Common myeloid progenitor, CD34-positive (primary cell): ENCODE measurements at regions not wholly inside any gene's neighbourhood (a gene's known extent, or its start where the extent isn't known, plus 50 kb on each side); places are given as distances from the start of the nearest gene placed in this dataset.

Experiments used
- CTCF ChIA-PET: fragments of 350-600 bp; sonication (Branson Sonifier 250); formaldehyde crosslinking; loops from one replicate; lab custom pipeline; 2021; ENCODE audit warnings: antibody characterized with exemption; lab: Charles Lee
- POLR2A ChIA-PET: fragments of 350-600 bp; sonication (Branson Sonifier 250); formaldehyde crosslinking; loops from one replicate; lab custom pipeline; 2021; ENCODE audit warnings: antibody characterized with exemption; lab: Charles Lee
- DNase-seq, 3 donors: peaks; one replicate each; pipeline versions ENCODE4 v3.0.0 to v3.0.0-alpha.2; 2013
- H3K27ac ChIP-seq, 2 experiments: 1 replicate in 1 of 2; 2 replicates in 1 of 2; pipeline ENCODE4 v1.7.0; 2013; ENCODE audit warnings: inconsistent platforms in 2 of 2, low read length in 2 of 2, mild to moderate bottlenecking in 2 of 2, low read depth in 1 of 2, moderate library complexity in 1 of 2; ENCODE audit not compliant: severe bottlenecking in 2 of 2, insufficient read depth in 1 of 2, poor library complexity in 1 of 2
- H3K27me3 ChIP-seq, 5 experiments: replicated peaks in 2 of 5; 1 replicate in 3 of 5; 2 replicates in 2 of 5; pipeline versions ENCODE4 v1.6.1 to v1.7.0; 2013; ENCODE audit warnings: low read length in 4 of 5, mild to moderate bottlenecking in 2 of 5, moderate library complexity in 2 of 5, inconsistent platforms in 1 of 5; ENCODE audit not compliant: insufficient read depth in 5 of 5, control insufficient read depth in 4 of 5
- H3K36me3 ChIP-seq, 4 experiments: 1 replicate in 2 of 4; 2 replicates in 2 of 4; pipeline versions ENCODE4 v1.6.1 to v1.7.0; 2013; ENCODE audit warnings: low read length in 3 of 4, control low read depth in 1 of 4, mild to moderate bottlenecking in 1 of 4; ENCODE audit not compliant: control insufficient read depth in 4 of 4, insufficient read depth in 4 of 4
- H3K4me1 ChIP-seq, 4 experiments: 1 replicate in 3 of 4; 2 replicates in 1 of 4; pipeline versions ENCODE4 v1.6.1 to v1.7.1; 2013; ENCODE audit warnings: low read length in 3 of 4, mild to moderate bottlenecking in 3 of 4, control low read depth in 1 of 4, inconsistent platforms in 1 of 4, moderate library complexity in 1 of 4; ENCODE audit not compliant: control insufficient read depth in 4 of 4, insufficient read depth in 4 of 4; ENCODE audit errors: control extremely low read depth in 1 of 4
- H3K4me3 ChIP-seq, 7 experiments: 1 replicate in 4 of 7; 2 replicates in 3 of 7; pipeline versions ENCODE4 v1.5.1 to v1.7.0; 2013; ENCODE audit warnings: mild to moderate bottlenecking in 7 of 7, low read length in 6 of 7, moderate library complexity in 6 of 7, inconsistent platforms in 2 of 7, low read depth in 2 of 7, control low read depth in 1 of 7; ENCODE audit not compliant: insufficient read depth in 4 of 7, control insufficient read depth in 1 of 7; ENCODE audit errors: extremely low read depth in 1 of 7
- H3K9me3 ChIP-seq, 5 experiments: 1 replicate in 4 of 5; 2 replicates in 1 of 5; pipeline versions ENCODE4 v1.6.1 to v1.7.1; 2013; ENCODE audit warnings: low read length in 4 of 5, mild to moderate bottlenecking in 2 of 5, inconsistent platforms in 1 of 5, low read depth in 1 of 5, moderate library complexity in 1 of 5; ENCODE audit not compliant: control insufficient read depth in 4 of 5, insufficient read depth in 2 of 5; ENCODE audit errors: control extremely low read depth in 1 of 5
- WGBS: methylation state at CpG from one replicate; pipeline ENCODE4 v1.1.5; 2013; ENCODE audit not compliant: insufficient coverage; 5-methylcytosine and 5-hydroxymethylcytosine counted together

DNA sequence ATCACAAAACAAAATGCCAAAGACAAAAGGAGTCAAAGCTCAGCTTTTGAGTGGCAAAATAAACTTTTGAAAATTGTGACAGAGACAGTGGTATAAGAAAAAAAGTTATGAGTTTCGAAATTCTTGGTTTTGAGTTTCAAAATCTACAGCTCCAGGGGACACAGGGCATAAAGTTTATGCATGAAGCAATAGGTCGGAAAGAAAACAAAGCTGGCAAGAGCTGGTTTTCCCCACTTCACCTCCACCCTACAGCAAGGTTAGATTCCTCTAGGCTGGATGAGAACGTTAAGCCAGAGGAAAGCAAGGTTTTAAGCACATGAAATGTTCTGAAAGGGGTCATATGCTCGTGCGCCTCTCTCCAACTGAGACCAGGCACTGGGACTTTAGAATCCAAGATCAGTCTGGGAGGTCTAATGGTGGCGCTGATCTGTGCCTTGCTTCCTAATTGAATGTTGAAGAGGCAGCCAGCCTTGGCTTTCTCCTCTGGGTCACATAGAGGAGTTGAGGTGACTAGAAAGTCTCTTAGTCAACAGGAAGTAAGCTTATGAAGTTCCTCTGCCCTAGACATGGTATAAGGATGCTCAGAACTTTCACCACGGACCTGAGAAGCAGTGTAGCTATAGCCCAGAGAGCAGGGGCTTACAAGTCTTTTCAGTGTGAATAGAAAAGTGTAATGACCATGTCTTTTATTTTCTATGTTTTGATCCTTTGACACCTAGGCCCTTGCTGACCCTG, 167.7 kb upstream of the DMAC1 start:
- no peaks in the 10 kb centered on the region for H3K4me1 ChIP-seq
- POLR2A ChIA-PET: no interaction called here
- H3K9me3 ChIP-seq: no peaks in the 10 kb centered on the region
- no peaks in the 10 kb centered on the region for H3K27me3 ChIP-seq
- 91% methylated on average over 6 of the region's 7 CpGs for WGBS
- no peaks in the 10 kb centered on the region for H3K36me3 ChIP-seq
- CTCF ChIA-PET: no interaction called here
- peak in 2 of 3 donors; percentile 7 to 13 for DNase-seq
- no peak overlapping the region for H3K4me3 ChIP-seq
- H3K27ac ChIP-seq: no peak overlapping the region

DNA sequence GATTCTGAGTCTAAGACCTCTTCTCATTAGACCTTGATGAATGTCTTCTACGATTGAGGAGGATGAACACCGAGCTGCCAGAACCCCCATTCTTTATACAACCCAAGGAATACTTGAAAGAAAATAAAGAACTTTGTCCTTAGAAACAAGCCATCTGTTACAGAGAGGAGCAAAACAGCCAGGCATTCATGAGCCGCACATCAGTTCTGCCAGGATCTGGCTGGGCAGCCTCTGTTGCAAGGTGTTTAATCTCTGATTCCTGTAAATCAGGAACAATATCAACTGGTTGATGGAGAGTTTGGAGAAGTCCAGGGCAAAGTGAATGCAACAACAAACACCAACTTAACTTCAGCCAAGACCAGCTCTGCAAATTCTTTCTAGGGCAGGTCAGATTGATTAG, 165.5 kb upstream of the DMAC1 start:
- Histone ChIP-seq H3K36me3 (no peaks in the 10 kb centered on the region), H3K27ac (no peak overlapping the region), H3K4me1 (no peaks in the 10 kb centered on the region), H3K4me3 (no peak overlapping the region), H3K27me3 (no peaks in the 10 kb centered on the region), H3K9me3 (no peaks in the 10 kb centered on the region)
- POLR2A ChIA-PET: no interaction called here
- no peak for DNase-seq
- CTCF ChIA-PET: no interaction called here
- WGBS: 100% methylated on average over 2 of the region's 3 CpGs

DNA sequence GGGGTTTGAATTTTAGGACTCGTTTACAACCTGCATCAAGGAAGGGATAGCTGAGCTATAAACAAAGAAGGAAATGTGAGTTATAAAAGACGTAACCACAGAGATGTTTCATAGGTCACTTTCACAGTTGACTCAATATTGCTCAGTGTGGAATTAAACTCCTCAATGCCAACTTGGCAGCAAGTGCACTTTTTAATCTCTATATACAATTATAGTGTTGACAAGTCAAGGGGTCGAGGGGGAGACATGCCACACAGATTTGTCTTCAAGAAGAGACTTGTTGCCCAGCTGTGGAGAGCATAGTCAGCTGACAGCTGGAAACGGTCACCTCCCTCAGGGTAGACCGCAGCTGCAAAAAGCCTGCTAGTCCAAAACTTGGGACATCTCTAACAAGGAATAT, 163.4 kb upstream of the DMAC1 start:
- no peak for DNase-seq
- H3K27ac ChIP-seq: no peak overlapping the region
- ChIA-PET POLR2A (no interaction called here), CTCF (no interaction called here)
- no peak overlapping the region for H3K4me3 ChIP-seq
- H3K9me3 ChIP-seq: no peaks in the 10 kb centered on the region
- WGBS: 85% methylated on average over 5 of the region's 5 CpGs
- H3K27me3 ChIP-seq: no peaks in the 10 kb centered on the region
- no peaks in the 10 kb centered on the region for H3K4me1 ChIP-seq
- no peaks in the 10 kb centered on the region for H3K36me3 ChIP-seq

DNA sequence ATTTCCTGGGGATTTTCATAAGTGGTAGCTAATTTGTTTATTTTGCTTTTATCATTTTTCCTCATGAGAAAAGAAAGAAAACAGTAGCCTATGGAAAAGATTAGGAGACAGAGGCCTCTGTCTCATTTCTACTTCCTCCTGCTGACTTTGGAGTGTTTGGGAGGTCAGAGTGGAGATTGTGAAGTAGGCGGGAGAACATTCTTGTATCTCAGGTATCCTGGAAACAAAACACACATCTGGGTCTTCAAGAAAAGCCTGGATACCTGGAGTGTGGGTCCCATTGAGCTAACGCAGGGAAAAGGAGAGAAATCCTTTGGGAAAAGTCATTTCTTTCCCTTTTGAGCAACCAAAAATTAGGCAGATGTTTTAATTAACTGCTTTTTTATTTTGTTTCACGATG, 161.5 kb upstream of the DMAC1 start:
- no peaks in the 10 kb centered on the region for H3K4me1 ChIP-seq
- ChIA-PET CTCF (interaction anchor here (1.2 kb wide), 1 partner anchor 10 kb away, joined by 3 read pairs; no protein-coding TSS in a partner anchor), POLR2A (no interaction called here)
- H3K9me3 ChIP-seq: no peaks in the 10 kb centered on the region
- no peaks in the 10 kb centered on the region for H3K27me3 ChIP-seq
- 88% methylated on average over 1 of the region's 3 CpGs for WGBS
- no peak overlapping the region for H3K27ac ChIP-seq
- H3K4me3 ChIP-seq: no peak overlapping the region
- no peak for DNase-seq
- no peaks in the 10 kb centered on the region for H3K36me3 ChIP-seq

DNA sequence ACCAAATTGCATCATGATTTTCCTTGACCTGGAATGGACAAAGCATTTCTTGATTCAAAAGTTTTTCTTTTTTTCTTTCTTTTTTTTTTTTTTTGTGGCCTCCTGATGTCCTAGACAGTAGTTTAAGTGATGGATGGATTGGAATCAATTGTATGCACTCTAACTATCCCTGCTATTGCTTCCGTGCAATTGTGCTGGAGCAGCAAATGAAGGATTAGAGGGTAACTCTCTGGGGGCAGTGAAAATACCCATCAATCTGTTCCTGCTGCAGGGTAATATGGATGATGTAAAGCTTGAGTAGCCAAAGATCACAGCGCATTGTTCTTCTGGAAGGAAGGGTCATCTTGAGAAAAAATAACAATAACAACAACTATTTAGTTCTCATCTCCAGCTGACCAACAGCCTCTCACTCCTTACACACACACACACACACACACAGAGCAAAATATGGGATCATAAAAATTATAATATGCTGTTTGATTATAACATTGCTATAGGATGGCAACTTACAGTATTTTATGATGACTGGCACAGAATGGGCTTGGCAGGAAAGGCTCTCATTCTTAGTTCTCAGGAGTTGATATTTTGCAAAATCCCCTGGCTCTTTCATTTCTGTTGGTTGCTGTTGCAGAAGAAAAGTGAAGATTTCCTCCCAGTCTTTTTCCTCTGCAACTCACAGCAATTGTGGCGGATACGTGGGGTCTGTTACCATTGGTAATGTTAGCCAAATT, 160.9 kb upstream of the DMAC1 start:
- 100% methylated on average over 2 of the region's 4 CpGs for WGBS
- no peaks in the 10 kb centered on the region for H3K27me3 ChIP-seq
- H3K27ac ChIP-seq: no peak overlapping the region
- H3K36me3 ChIP-seq: no peaks in the 10 kb centered on the region
- DNase-seq: no peak
- H3K4me1 ChIP-seq: no peaks in the 10 kb centered on the region
- H3K9me3 ChIP-seq: no peaks in the 10 kb centered on the region
- no peak overlapping the region for H3K4me3 ChIP-seq
- ChIA-PET POLR2A (no interaction called here), CTCF (interaction anchor here (1.2 kb wide), 1 partner anchor 11 kb away, joined by 3 read pairs; no protein-coding TSS in a partner anchor)

DNA sequence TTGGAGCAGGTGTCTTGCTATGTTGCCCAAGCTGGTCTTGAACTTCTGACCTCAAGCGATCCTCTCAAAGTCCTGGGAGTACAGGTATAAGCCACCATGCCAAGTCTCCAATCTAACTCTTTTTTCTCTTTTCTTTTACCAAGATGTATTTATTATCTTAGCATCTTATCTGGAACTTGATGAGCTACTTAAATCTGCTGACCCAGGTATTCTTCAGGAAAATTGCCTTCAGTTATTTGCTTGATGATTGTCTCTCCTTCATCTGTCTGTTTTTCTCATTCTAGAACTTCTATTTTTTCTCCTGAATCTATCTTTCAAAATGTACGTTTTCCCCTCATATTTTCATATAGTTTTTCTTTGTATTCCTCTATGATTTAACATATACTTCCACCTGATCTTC, 158.2 kb upstream of the DMAC1 start:
- H3K27me3 ChIP-seq: no peaks in the 10 kb centered on the region
- no peak overlapping the region for H3K27ac ChIP-seq
- H3K36me3 ChIP-seq: no peaks in the 10 kb centered on the region
- ChIA-PET POLR2A (no interaction called here), CTCF (no interaction called here)
- no peak overlapping the region for H3K4me3 ChIP-seq
- DNase-seq: no peak
- 100% methylated on average over 1 of the region's 2 CpGs for WGBS
- no peaks in the 10 kb centered on the region for H3K9me3 ChIP-seq
- H3K4me1 ChIP-seq: no peaks in the 10 kb centered on the region

DNA sequence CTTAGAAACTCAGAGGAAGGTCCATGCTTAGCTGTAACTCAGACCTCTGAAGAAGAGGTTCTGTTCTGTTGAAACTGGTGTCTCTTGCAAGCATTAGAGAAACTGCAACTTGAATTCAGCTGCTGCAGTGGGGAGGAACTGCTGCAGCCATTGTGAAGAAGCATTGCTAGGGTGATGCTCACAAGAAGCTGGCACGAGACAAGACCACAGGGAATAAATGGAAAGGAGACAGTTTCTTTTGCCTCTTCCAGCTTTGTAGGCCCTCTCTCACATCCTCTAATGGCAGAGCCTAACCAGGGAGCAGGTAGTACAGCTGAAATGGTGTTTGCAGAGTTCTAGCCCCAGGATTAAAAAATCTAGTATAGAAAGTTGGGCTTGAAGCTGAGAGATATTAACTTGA, 148.0 kb upstream of the DMAC1 start:
- H3K36me3 ChIP-seq: no peaks in the 10 kb centered on the region
- no peak for DNase-seq
- no peaks in the 10 kb centered on the region for H3K27me3 ChIP-seq
- WGBS: 85% methylated on average over 1 of the region's 1 CpG
- no peaks in the 10 kb centered on the region for H3K4me1 ChIP-seq
- ChIA-PET POLR2A (interaction anchor here (0.5 kb wide), 1 partner anchor 421 kb away, joined by 5 read pairs; no protein-coding TSS in a partner anchor), CTCF (no interaction called here)
- no peak overlapping the region for H3K27ac ChIP-seq
- H3K9me3 ChIP-seq: peaks cover 0 to 6% (median 0%) of the 10 kb centered on the region in 5 experiments
- no peak overlapping the region for H3K4me3 ChIP-seq
